ENCODE measurements at regions not wholly inside any gene's neighbourhood (a gene's known extent, or its start where the extent isn't known, plus 50 kb on each side); places are given as distances from the start of the nearest gene placed in this dataset.

- no peak for TF ChIP-seq EZH2phosphoT487 (IDR thresholded peaks at IDR 0.05; ENCODE audit: low read depth, severe bottlenecking, unreplicated experiment)
- TF ChIP-seq CTCF (IDR thresholded peaks at IDR 0.05; ENCODE audit: poor library complexity), result peak; percentile 66
Observed at GRCh38 chr13:50085063-50085462, 69.8 kb downstream of the KCNRG start.

All from hepatocyte (in vitro differentiated cells).